ENCODE measurements at regions not wholly inside any gene's neighbourhood (a gene's known extent, or its start where the extent isn't known, plus 50 kb on each side); places are given as distances from the start of the nearest gene placed in this dataset.

- TF ChIP-seq MXI1 (conservative IDR thresholded peaks at IDR 0.05; ENCODE audit: poor library complexity, severe bottlenecking) (no peak), EP300 (conservative IDR thresholded peaks at IDR 0.05; ENCODE audit: poor library complexity, severe bottlenecking) (no peak), TAF1 (IDR thresholded peaks at IDR 0.05; ENCODE audit: low read depth) (no peak), REST (IDR thresholded peaks at IDR 0.05; ENCODE audit: borderline replicate concordance) (no peak), POLR2AphosphoS5 (IDR thresholded peaks at IDR 0.05) (no peak)
- Histone ChIP-seq H4K20me1 (ENCODE audit: insufficient read depth) (no peaks in the 10 kb centered on the region), H3K4me3 (ENCODE audit: low read length) (no peak overlapping the region)
Measured at GRCh38 chr5:164721116-164721515, 1215.7 kb downstream of the MAT2B start.

GRCh38 chr5:164721656-164722055 lies 1216.2 kb downstream of the MAT2B start:
- Histone ChIP-seq H2AFZ (ENCODE audit: low read depth, low read length) (no peak overlapping the region), H3F3A (ENCODE audit: insufficient read depth, low read length, poor library complexity, severe bottlenecking) (no peaks in the 10 kb centered on the region), H4K20me1 (ENCODE audit: insufficient read depth) (no peaks in the 10 kb centered on the region), H3K4me3 (ENCODE audit: low read length) (no peak overlapping the region), H3K9ac (ENCODE audit: low read length) (no peak overlapping the region), H3K27ac (ENCODE audit: low read length) (no peak overlapping the region), H3K9me3 (ENCODE audit: low read length) (no peaks in the 10 kb centered on the region), H3K27me3 (ENCODE audit: insufficient read depth, low read depth, low read length) (no peaks in the 10 kb centered on the region), H3K79me2 (replicated peaks; ENCODE audit: insufficient read depth, low read length) (no peaks in the 10 kb centered on the region), H3K36me3 (ENCODE audit: insufficient read depth, low read length) (no peaks in the 10 kb centered on the region), H3K9me2 (ENCODE audit: insufficient read depth, low read length) (no peaks in the 10 kb centered on the region), H3K4me2 (ENCODE audit: low read length) (no peak overlapping the region)
- no peak for TF ChIP-seq POLR2AphosphoS5 (IDR thresholded peaks at IDR 0.05)

More at GRCh38 chr5:164721116-164721515, 1215.7 kb downstream of the MAT2B start:
- no peaks in the 10 kb centered on the region for H3K9me2 ChIP-seq (ENCODE audit: insufficient read depth, low read length)
- no peak overlapping the region for H2AFZ ChIP-seq (ENCODE audit: low read depth, low read length)
- H3K27ac ChIP-seq (ENCODE audit: low read length): no peak overlapping the region
- no peaks in the 10 kb centered on the region for H3K27me3 ChIP-seq (ENCODE audit: insufficient read depth, low read depth, low read length)
- no peaks in the 10 kb centered on the region for H3K36me3 ChIP-seq (ENCODE audit: insufficient read depth, low read length)
- H3K4me2 ChIP-seq (ENCODE audit: low read length): no peak overlapping the region
- no peak overlapping the region for H3K9ac ChIP-seq (ENCODE audit: low read length)
- no peaks in the 10 kb centered on the region for H3K9me3 ChIP-seq (ENCODE audit: low read length)
- no peaks in the 10 kb centered on the region for H3F3A ChIP-seq (ENCODE audit: insufficient read depth, low read length, poor library complexity, severe bottlenecking)
- no peaks in the 10 kb centered on the region for H3K79me2 ChIP-seq (replicated peaks; ENCODE audit: insufficient read depth, low read length)

- no peaks in the 10 kb centered on the region for H3K9me3 ChIP-seq (ENCODE audit: low read length)
- no peaks in the 10 kb centered on the region for H3K79me2 ChIP-seq (replicated peaks; ENCODE audit: insufficient read depth, low read length)
- no peak overlapping the region for H3K4me3 ChIP-seq (ENCODE audit: low read length)
- no peak for TF ChIP-seq SMC3 (conservative IDR thresholded peaks at IDR 0.05; ENCODE audit: poor library complexity)
- TF ChIP-seq EP300 (conservative IDR thresholded peaks at IDR 0.05; ENCODE audit: poor library complexity, severe bottlenecking): no peak
- no peak for TF ChIP-seq POLR2AphosphoS5 (IDR thresholded peaks at IDR 0.05)
- no peak for TF ChIP-seq RAD21 (conservative IDR thresholded peaks at IDR 0.05)
- no peak for TF ChIP-seq MXI1 (conservative IDR thresholded peaks at IDR 0.05; ENCODE audit: poor library complexity, severe bottlenecking)
- no peak for TF ChIP-seq TAF1 (IDR thresholded peaks at IDR 0.05; ENCODE audit: low read depth)
- TF ChIP-seq CTCF (IDR thresholded peaks at IDR 0.05; ENCODE audit: poor library complexity, severe bottlenecking): no peak
- no peak for TF ChIP-seq EZH2 (IDR thresholded peaks at IDR 0.05; ENCODE audit: borderline replicate concordance, insufficient read depth, low read length, poor library complexity, severe bottlenecking)
- TF ChIP-seq REST (IDR thresholded peaks at IDR 0.05; ENCODE audit: borderline replicate concordance): no peak
- no peaks in the 10 kb centered on the region for H3K9me2 ChIP-seq (ENCODE audit: insufficient read depth, low read length)
- no peaks in the 10 kb centered on the region for H3F3A ChIP-seq (ENCODE audit: insufficient read depth, low read length, poor library complexity, severe bottlenecking)
- H4K20me1 ChIP-seq (ENCODE audit: insufficient read depth): no peaks in the 10 kb centered on the region
- H3K36me3 ChIP-seq (ENCODE audit: insufficient read depth, low read length): no peaks in the 10 kb centered on the region
- no peak overlapping the region for H3K27ac ChIP-seq (ENCODE audit: low read length)
- H3K27me3 ChIP-seq (ENCODE audit: insufficient read depth, low read depth, low read length): no peaks in the 10 kb centered on the region
- H2AFZ ChIP-seq (ENCODE audit: low read depth, low read length): no peak overlapping the region
- no peak overlapping the region for H3K4me2 ChIP-seq (ENCODE audit: low read length)
- no peak overlapping the region for H3K9ac ChIP-seq (ENCODE audit: low read length)
Measured at GRCh38 chr5:164722702-164723101, 1217.3 kb downstream of the MAT2B start.
